ENCODE measurements at regions not wholly inside any gene's neighbourhood (a gene's known extent, or its start where the extent isn't known, plus 50 kb on each side); places are given as distances from the start of the nearest gene placed in this dataset.

- no peaks in the 10 kb centered on the region for H3K9me3 ChIP-seq
- H3K4me3 ChIP-seq (replicated peaks in 1 of 3), result no peak overlapping the region
- TF ChIP-seq POLR2A (IDR thresholded peaks at IDR 0.05) (no peak), CTCF (IDR thresholded peaks at IDR 0.05) (no peak)
- H3K27ac ChIP-seq, result no peak overlapping the region
- H3K4me1 ChIP-seq, result no peaks in the 10 kb centered on the region
- no peak for DNase-seq
- intact Hi-C loops (cut with DNase I), result no loop called here
- no peaks in the 10 kb centered on the region for H3K27me3 ChIP-seq
- no peaks in the 10 kb centered on the region for H3K36me3 ChIP-seq
Measured at GRCh38 chr10:4684434-4684833, 141.6 kb upstream of the AKR1E2 start.

DNA sequence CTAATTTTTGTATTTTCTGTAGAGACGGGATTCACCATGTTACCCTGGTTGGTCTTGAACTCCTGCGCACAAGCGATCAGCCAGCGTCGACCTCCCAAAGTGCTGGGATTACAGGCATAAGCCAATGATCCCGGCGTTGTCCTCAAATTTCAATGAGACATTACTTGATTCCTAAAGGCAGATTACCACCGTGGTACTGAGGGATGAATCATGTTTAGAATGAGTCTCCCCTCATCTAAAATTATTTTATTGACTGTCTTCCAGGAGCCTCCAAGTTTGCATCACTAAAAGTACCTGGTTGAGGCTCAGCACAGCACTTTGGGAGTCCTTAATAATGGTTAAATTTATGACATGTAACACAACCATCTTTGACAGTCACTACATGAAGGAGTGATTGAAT is 142.2 kb upstream of the AKR1E2 start:
- Histone ChIP-seq H3K4me1 (no peaks in the 10 kb centered on the region), H3K27me3 (no peaks in the 10 kb centered on the region), H3K9me3 (no peaks in the 10 kb centered on the region), H3K4me3 (replicated peaks in 1 of 3) (no peak overlapping the region), H3K27ac (no peak overlapping the region), H3K36me3 (no peaks in the 10 kb centered on the region)
- intact Hi-C loops (cut with DNase I), result no loop called here
- no peak for DNase-seq
- TF ChIP-seq CTCF (IDR thresholded peaks at IDR 0.05) (no peak), POLR2A (IDR thresholded peaks at IDR 0.05) (no peak)
- 96 to 98% methylated on average over 8 of the region's 8 CpGs for WGBS, 2 donors

GRCh38 chr10:4683137-4683536 is 142.9 kb upstream of the AKR1E2 start:
- intact Hi-C loops (cut with DNase I), result no loop called here
- H3K4me1 ChIP-seq, result no peaks in the 10 kb centered on the region
- no peaks in the 10 kb centered on the region for H3K36me3 ChIP-seq
- H3K9me3 ChIP-seq, result no peaks in the 10 kb centered on the region
- 79 to 84% methylated on average over 2 of the region's 2 CpGs for WGBS, 2 donors
- no peaks in the 10 kb centered on the region for H3K27me3 ChIP-seq
- no peak overlapping the region for H3K4me3 ChIP-seq (replicated peaks in 1 of 3)
- DNase-seq, result no peak
- TF ChIP-seq CTCF (IDR thresholded peaks at IDR 0.05) (no peak), POLR2A (IDR thresholded peaks at IDR 0.05) (no peak)
- no peak overlapping the region for H3K27ac ChIP-seq

DNA sequence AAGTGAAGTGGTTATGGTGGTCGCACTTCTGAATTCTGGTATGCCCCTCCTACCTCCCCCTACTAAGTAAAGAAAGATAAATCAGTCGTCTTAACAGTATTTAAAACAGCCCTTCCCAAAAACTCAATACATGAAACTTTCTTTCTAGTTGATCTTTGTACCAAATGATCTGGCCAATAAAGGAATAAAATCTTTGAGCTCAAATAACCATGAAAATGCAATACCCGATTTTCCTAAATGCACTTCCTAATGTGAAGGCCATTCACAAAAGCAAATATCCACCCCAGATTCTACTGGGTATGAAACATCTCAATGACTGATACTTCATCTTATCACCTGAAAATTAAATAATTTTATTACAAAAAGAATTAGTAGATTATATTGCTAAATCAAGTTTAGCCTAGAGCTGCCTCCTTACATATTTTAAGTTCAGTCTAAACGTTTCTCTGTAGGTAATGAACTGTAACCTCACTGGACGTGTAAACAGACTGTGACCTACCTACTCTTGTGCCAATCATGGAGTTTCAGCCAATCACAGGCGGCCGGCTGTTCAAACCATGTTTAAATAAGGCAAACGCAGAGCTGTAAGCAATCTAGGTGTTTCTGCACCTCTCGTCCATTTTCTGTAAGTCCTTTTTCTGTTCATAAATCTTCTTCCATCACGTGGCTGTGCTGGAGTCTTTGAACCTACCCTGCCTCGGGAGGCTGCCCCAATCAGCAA is 146.9 kb upstream of the AKR1E2 start:
- Histone ChIP-seq H3K27me3 (no peaks in the 10 kb centered on the region), H3K9me3 (no peaks in the 10 kb centered on the region), H3K27ac (no peak overlapping the region), H3K4me1 (no peaks in the 10 kb centered on the region), H3K4me3 (replicated peaks in 1 of 3) (no peak overlapping the region), H3K36me3 (no peaks in the 10 kb centered on the region)
- WGBS, 2 donors, result 87 to 88% methylated on average over 11 of the region's 11 CpGs
- no peak for DNase-seq
- intact Hi-C loops (cut with DNase I), result no loop called here
- TF ChIP-seq CTCF (IDR thresholded peaks at IDR 0.05), result no peak
- no peak for TF ChIP-seq POLR2A (IDR thresholded peaks at IDR 0.05)

- TF ChIP-seq CTCF (IDR thresholded peaks at IDR 0.05) (no peak), POLR2A (IDR thresholded peaks at IDR 0.05) (no peak)
- 80 to 82% methylated on average over 11 of the region's 11 CpGs for WGBS, 2 donors
- Histone ChIP-seq H3K27ac (no peak overlapping the region), H3K4me3 (replicated peaks in 1 of 3) (no peak overlapping the region), H3K27me3 (no peaks in the 10 kb centered on the region), H3K9me3 (no peaks in the 10 kb centered on the region), H3K4me1 (no peaks in the 10 kb centered on the region), H3K36me3 (no peaks in the 10 kb centered on the region)
- intact Hi-C loops (cut with DNase I), result no loop called here
- no peak for DNase-seq
Measured at GRCh38 chr10:4678023-4678950, 147.7 kb upstream of the AKR1E2 start.

Measured in thyroid gland (tissue), 4 donors.